SU-DHL-6 (cell line): ENCODE measurements at regions not wholly inside any gene's neighbourhood (a gene's known extent, or its start where the extent isn't known, plus 50 kb on each side); places are given as distances from the start of the nearest gene placed in this dataset.

Experiments used
- H2AFZ ChIP-seq: fragments of 200-600 bp; sonication (generic); 2 replicates; pipeline ENCODE4 v1.6.1; 2014; ENCODE audit warnings: low read depth, mild to moderate bottlenecking, moderate library complexity, mixed read lengths, antibody characterized with exemption, low read length; ENCODE audit not compliant: severe bottlenecking
- H3F3A ChIP-seq: fragments of 200-600 bp; shearing (Covaris generic); 2 replicates; pipeline ENCODE4 v1.6.0; 2016; ENCODE audit warnings: antibody characterized with exemption, mild to moderate bottlenecking; ENCODE audit not compliant: insufficient read depth
- H3K27ac ChIP-seq: fragments of 200-600 bp; sonication (generic); 2 replicates; pipeline ENCODE4 v1.5.1; 2016; ENCODE audit warnings: low read depth, mild to moderate bottlenecking, low read length, moderate library complexity, mixed read lengths
- H3K27me3 ChIP-seq: fragments of 200-600 bp; sonication (generic), shearing (Covaris generic); 2 replicates; pipeline ENCODE4 v1.6.0; 2014; ENCODE audit warnings: mild to moderate bottlenecking, low read length
- H3K36me3 ChIP-seq: fragments of 200-600 bp; sonication (generic); 2 replicates; pipeline ENCODE4 v1.6.1; 2014; ENCODE audit warnings: mild to moderate bottlenecking, low read length, mixed read lengths
- H3K4me2 ChIP-seq: fragments of 300-600, 200-600 bp; shearing (Covaris generic), sonication (generic); 2 replicates; pipeline ENCODE4 v1.6.0; 2014; ENCODE audit warnings: low read length, low read depth, mild to moderate bottlenecking; ENCODE audit not compliant: poor library complexity, severe bottlenecking
- H3K4me3 ChIP-seq: fragments of 200-600 bp; sonication (generic); 2 replicates; pipeline ENCODE4 v1.5.1; 2014; ENCODE audit warnings: antibody characterized with exemption, low read length, mild to moderate bottlenecking, mixed read lengths; ENCODE audit not compliant: insufficient read depth, poor library complexity, severe bottlenecking
- H3K79me2 ChIP-seq: fragments of 200-600 bp; sonication (generic); 2 replicates; pipeline ENCODE4 v1.6.1; 2014; ENCODE audit warnings: mild to moderate bottlenecking, low read length, moderate library complexity; ENCODE audit not compliant: insufficient read depth
- H3K9ac ChIP-seq: fragments of 200-600 bp; sonication (generic); 2 replicates; pipeline ENCODE4 v1.7.0; 2014; ENCODE audit warnings: mild to moderate bottlenecking, low read length
- H3K9me2 ChIP-seq: fragments of 200-600 bp; sonication (generic); replicated peaks from 2 replicates; pipeline ENCODE4 v1.6.1; 2014; ENCODE audit warnings: low read length; ENCODE audit not compliant: insufficient read depth
- H3K9me3 ChIP-seq: fragments of 200-600 bp; sonication (generic); 2 replicates; pipeline ENCODE4 v1.6.1; 2014; ENCODE audit warnings: low read length, mixed read lengths; ENCODE audit not compliant: insufficient read depth
- H4K20me1 ChIP-seq: fragments of 200-600 bp; sonication (generic); 2 replicates; pipeline ENCODE4 v1.6.1; 2014; ENCODE audit warnings: low read depth, mild to moderate bottlenecking, antibody characterized with exemption, low read length, moderate library complexity, mixed read lengths
- CTCF ChIP-seq: fragments of 200-600 bp; sonication (generic); IDR thresholded peaks from one replicate; pipeline ENCODE4 v1.5.1; 2017; ENCODE audit warnings: antibody characterized with exemption, mild to moderate bottlenecking, low read length, moderate library complexity; ENCODE audit not compliant: insufficient read depth, poor library complexity, severe bottlenecking
- EZH2phosphoT487 ChIP-seq: fragments of 200-600 bp; sonication (generic), shearing (Covaris generic); conservative IDR thresholded peaks from 2 replicates; pipeline ENCODE4 v1.6.1; 2018; ENCODE audit warnings: mild to moderate bottlenecking, antibody characterized with exemption, low read length, moderate library complexity, mixed read lengths

DNA sequence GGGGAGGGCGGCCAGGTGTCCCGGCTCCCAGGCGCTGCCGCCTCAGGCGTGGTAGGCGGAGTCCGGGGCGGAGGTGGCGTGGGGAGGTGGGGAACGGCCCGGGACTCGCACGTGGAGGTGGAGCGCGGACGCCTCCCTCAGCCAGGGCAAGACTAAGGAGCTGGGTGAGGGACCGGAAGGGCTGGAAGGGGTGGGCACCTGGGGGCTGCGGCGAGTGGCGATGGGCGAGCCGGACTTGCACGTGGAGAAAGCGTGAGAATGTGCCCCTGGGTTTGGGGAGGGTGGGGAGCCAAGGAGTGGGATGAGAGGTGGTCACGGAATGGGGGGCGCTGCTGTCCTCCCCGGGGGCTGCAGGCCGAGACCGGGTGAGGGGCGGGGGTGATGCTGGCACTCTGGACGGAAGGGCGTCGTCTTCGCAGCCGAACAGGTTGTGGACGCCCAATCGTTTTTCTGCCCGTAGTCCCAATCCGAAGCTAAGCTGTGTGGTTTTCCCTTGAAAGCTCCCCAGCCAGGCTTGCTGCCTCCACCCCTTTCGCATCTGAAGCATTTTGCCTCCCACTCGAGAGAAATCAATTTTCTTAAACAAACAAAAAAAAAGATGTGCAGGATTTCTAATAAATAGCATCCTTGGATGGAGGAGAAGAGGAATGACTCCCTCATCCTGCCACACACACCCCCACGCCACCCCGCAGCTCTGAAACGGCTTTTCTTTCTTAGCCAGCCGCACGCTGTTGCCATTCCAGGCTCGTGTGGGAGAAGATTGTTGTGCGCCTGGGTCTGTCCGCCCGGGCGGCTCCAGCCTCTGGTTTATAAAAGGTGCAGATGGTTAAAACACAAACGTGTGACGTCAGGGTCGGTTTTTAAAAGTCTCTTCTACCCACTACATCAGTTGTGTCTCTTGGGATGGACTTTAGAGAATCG is 62.5 kb upstream of the ANKRD28 start:
- Histone ChIP-seq H3K27me3 (no peaks in the 10 kb centered on the region), H2AFZ (peak overlapping the region; percentile 36), H3K4me2 (peak overlapping the region; percentile 67), H3K9ac (peak overlapping the region; percentile 82), H3K4me3 (peak overlapping the region; percentile 74), H3K9me3 (peaks cover 12% of the 10 kb centered on the region; the same call in 1 of the 2 replicates), H3K79me2 (peaks cover 35% of the 10 kb centered on the region), H3K9me2 (no peaks in the 10 kb centered on the region), H3K27ac (peak overlapping the region; percentile 24; the same call in 1 of the 2 replicates), H3F3A (peaks cover 23% of the 10 kb centered on the region), H3K36me3 (0 out of 2 replicates have a peak, but pooled peaks cover 8% of the 10 kb centered on the region), H4K20me1 (peaks cover 14% of the 10 kb centered on the region)
- TF ChIP-seq CTCF (no peak), EZH2phosphoT487 (no peak)

GRCh38 chr3:15861163-15861562 is 63.4 kb upstream of the ANKRD28 start:
- Histone ChIP-seq H3K27ac (no peak overlapping the region), H3K36me3 (peaks cover 8% of the 10 kb centered on the region; the same call in 1 of the 2 replicates), H3F3A (peaks cover 23% of the 10 kb centered on the region), H3K9ac (no peak overlapping the region), H4K20me1 (peaks cover 8% of the 10 kb centered on the region), H3K4me3 (no peak overlapping the region), H3K27me3 (no peaks in the 10 kb centered on the region), H3K9me2 (no peaks in the 10 kb centered on the region), H3K9me3 (peaks cover 18% of the 10 kb centered on the region; the same call in 1 of the 2 replicates), H2AFZ (no peak overlapping the region), H3K4me2 (peak overlapping the region; percentile 67), H3K79me2 (peaks cover 26% of the 10 kb centered on the region)
- no peak for TF ChIP-seq EZH2phosphoT487
- no peak for TF ChIP-seq CTCF

- no peaks in the 10 kb centered on the region for H3K79me2 ChIP-seq
- H3F3A ChIP-seq, result no peaks in the 10 kb centered on the region
- H2AFZ ChIP-seq, result no peak overlapping the region
- no peak for TF ChIP-seq CTCF
- TF ChIP-seq EZH2phosphoT487, result no peak
- H3K9ac ChIP-seq, result no peak overlapping the region
- no peaks in the 10 kb centered on the region for H3K36me3 ChIP-seq
- no peak overlapping the region for H3K4me2 ChIP-seq
- H3K9me2 ChIP-seq, result no peaks in the 10 kb centered on the region
- H3K4me3 ChIP-seq, result no peak overlapping the region
- no peaks in the 10 kb centered on the region for H4K20me1 ChIP-seq
- H3K27ac ChIP-seq, result no peak overlapping the region
- H3K9me3 ChIP-seq, result no peaks in the 10 kb centered on the region
- H3K27me3 ChIP-seq, result no peaks in the 10 kb centered on the region
Measured at GRCh38 chr3:15872807-15873206, 75.0 kb upstream of the ANKRD28 start.
